PC-9 (cell line): ENCODE measurements at regions not wholly inside any gene's neighbourhood (a gene's known extent, or its start where the extent isn't known, plus 50 kb on each side); places are given as distances from the start of the nearest gene placed in this dataset.

Experiments
- BruUV-seq: library from RNA; stranded (reverse); fragments of 400-500 nt; replicated peaks from 2 replicates; lab custom pipeline; 2021; lab: Mats Ljungman, UMichigan
- CTCF ChIA-PET: fragments of 300-600 bp; sonication (Branson Sonifier 250); formaldehyde crosslinking; loops from one replicate; lab custom pipeline; 2022; ENCODE audit warnings: antibody characterized with exemption; lab: Charles Lee
- POLR2A ChIA-PET: fragments of 300-600 bp; sonication (Branson Sonifier 250); formaldehyde crosslinking; loops from one replicate; lab custom pipeline; 2022; ENCODE audit warnings: antibody characterized with exemption; ENCODE audit not compliant: unreplicated experiment; lab: Charles Lee
- DNase-seq, 2 experiments: peaks; one replicate each; pipeline versions ENCODE4 v3.0.0 to v3.0.0-alpha.2; 2015 to 2022; ENCODE audit warnings: mixed read lengths in 1 of 2
- H2AFZ ChIP-seq: fragments of 200-600 bp; sonication (generic); 2 replicates; pipeline ENCODE4 v1.8.1; 2017; ENCODE audit warnings: antibody characterized with exemption
- H3F3A ChIP-seq: fragments of 200-600 bp; sonication (generic); 2 replicates; pipeline ENCODE4 v1.8.1; 2017; ENCODE audit warnings: antibody characterized with exemption, mild to moderate bottlenecking, low read depth; ENCODE audit not compliant: insufficient read depth
- H3K27ac ChIP-seq: fragments of 200-600 bp; sonication (generic); 2 replicates; pipeline ENCODE4 v1.6.1; 2016; ENCODE audit warnings: mixed run types
- H3K27me3 ChIP-seq: fragments of 200-600 bp; sonication (generic); 2 replicates; pipeline ENCODE4 v1.6.1; 2016; ENCODE audit warnings: low read depth, mixed run types; ENCODE audit not compliant: insufficient read depth
- H3K36me3 ChIP-seq: fragments of 200-600 bp; sonication (generic); 2 replicates; pipeline ENCODE4 v1.6.1; 2016; ENCODE audit warnings: low read depth, mixed run types
- H3K4me1 ChIP-seq: fragments of 200-600 bp; sonication (generic); replicated peaks from 2 replicates; pipeline ENCODE4 v1.6.1; 2016; ENCODE audit warnings: mixed run types; ENCODE audit not compliant: insufficient read depth
- H3K4me2 ChIP-seq: fragments of 200-600 bp; sonication (generic); 2 replicates; pipeline ENCODE4 v1.6.1; 2017; ENCODE audit warnings: mixed run types
- H3K4me3 ChIP-seq: fragments of 200-600 bp; sonication (generic); 2 replicates; pipeline ENCODE4 v1.6.1; 2016; ENCODE audit warnings: mixed run types
- H3K79me2 ChIP-seq: fragments of 200-600 bp; sonication (generic); 2 replicates; pipeline ENCODE4 v1.6.1; 2017; ENCODE audit warnings: low read depth, mixed run types
- H3K9me2 ChIP-seq: fragments of 200-600 bp; sonication (generic); 2 replicates; pipeline ENCODE4 v1.8.1; 2017; ENCODE audit warnings: mild to moderate bottlenecking; ENCODE audit not compliant: insufficient read depth
- H3K9me3 ChIP-seq: fragments of 200-600 bp; sonication (generic); 2 replicates; pipeline ENCODE4 v1.8.1; 2016; ENCODE audit warnings: low read depth; ENCODE audit not compliant: insufficient read depth
- H4K20me1 ChIP-seq: fragments of 200-600 bp; sonication (generic); 2 replicates; pipeline ENCODE4 v1.8.1; 2017; ENCODE audit not compliant: insufficient read depth
- EZH2 ChIP-seq: fragments of 200-600 bp; sonication (generic); IDR thresholded peaks from 2 replicates; pipeline ENCODE4 v1.8.0; 2017; ENCODE audit warnings: antibody characterized with exemption, low read depth
- intact Hi-C: fragments of 100-400 bp; cut with micrococcal nuclease; formaldehyde crosslinking; loops from one replicate; pipeline ENCODE4 v1.10.0; 2022; ENCODE audit not compliant: unreplicated experiment
- TF ChIP-seq, protein P1 (sequence below): fragments of 200-600 bp; sonication (generic); conservative IDR thresholded peaks from 2 replicates; pipeline ENCODE4 v1.6.1; 2017; ENCODE audit warnings: mixed run types, antibody characterized with exemption, mild to moderate bottlenecking, moderate library complexity

DNA sequence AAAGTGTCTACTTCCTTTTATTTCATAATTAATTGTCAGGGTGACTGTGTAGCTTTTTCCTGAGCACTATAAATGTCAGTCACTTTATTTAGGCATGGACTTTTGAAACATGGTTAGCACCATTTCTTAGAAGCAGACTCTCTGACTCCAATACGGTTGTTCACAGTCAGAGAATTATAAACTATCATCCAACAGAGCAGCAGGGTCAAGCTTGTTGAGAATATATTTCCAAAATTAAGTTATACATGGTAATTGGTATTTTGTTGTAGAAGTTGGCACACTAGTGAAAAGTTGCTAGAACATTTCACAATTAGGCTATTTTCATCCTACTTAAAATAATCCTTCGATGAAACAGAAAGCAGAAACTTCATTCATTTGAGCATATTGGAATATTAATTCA lies 1155.5 kb upstream of the IGFBP7 start:
- intact Hi-C loops, result no loop called here
- Histone ChIP-seq H3K4me3 (no peak overlapping the region), H3K9me3 (no peaks in the 10 kb centered on the region), H3K27ac (no peak overlapping the region), H3K79me2 (no peaks in the 10 kb centered on the region), H4K20me1 (no peaks in the 10 kb centered on the region; the same call in 1 of the 2 replicates), H3K9me2 (no peaks in the 10 kb centered on the region), H3K4me2 (no peak overlapping the region), H3K27me3 (no peaks in the 10 kb centered on the region), H3K4me1 (no peaks in the 10 kb centered on the region), H3K36me3 (no peaks in the 10 kb centered on the region), H3F3A (no peaks in the 10 kb centered on the region), H2AFZ (no peak overlapping the region)
- POLR2A ChIA-PET, result no interaction called here
- DNase-seq, result no peak
- no peak for TF ChIP-seq EZH2
- TF ChIP-seq, protein P1, sequence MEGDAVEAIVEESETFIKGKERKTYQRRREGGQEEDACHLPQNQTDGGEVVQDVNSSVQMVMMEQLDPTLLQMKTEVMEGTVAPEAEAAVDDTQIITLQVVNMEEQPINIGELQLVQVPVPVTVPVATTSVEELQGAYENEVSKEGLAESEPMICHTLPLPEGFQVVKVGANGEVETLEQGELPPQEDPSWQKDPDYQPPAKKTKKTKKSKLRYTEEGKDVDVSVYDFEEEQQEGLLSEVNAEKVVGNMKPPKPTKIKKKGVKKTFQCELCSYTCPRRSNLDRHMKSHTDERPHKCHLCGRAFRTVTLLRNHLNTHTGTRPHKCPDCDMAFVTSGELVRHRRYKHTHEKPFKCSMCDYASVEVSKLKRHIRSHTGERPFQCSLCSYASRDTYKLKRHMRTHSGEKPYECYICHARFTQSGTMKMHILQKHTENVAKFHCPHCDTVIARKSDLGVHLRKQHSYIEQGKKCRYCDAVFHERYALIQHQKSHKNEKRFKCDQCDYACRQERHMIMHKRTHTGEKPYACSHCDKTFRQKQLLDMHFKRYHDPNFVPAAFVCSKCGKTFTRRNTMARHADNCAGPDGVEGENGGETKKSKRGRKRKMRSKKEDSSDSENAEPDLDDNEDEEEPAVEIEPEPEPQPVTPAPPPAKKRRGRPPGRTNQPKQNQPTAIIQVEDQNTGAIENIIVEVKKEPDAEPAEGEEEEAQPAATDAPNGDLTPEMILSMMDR, result no peak
- BruUV-seq, result no TSS peak
- CTCF ChIA-PET, result no interaction called here

DNA sequence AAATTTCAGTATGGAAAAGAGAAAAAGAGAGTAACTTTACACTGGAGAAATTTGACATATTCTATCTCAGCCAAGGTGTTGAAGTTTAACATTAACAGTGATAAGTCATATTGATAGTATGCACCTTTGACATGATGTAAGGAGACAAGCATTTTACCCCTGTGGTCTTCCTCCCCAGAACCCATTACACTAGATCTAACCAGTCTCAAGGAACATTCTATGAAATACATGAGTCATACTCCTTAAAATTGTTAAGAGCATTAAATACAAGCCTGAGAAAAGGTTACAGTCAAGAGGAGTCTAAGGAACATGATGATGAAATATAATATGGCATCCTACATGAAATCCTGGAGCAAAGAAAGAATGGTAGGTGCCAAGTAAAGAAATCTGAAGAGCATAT lies 1151.3 kb upstream of the IGFBP7 start:
- no peaks in the 10 kb centered on the region for H3K36me3 ChIP-seq
- H3K4me3 ChIP-seq, result no peak overlapping the region
- no peaks in the 10 kb centered on the region for H3K4me1 ChIP-seq
- H3F3A ChIP-seq, result no peaks in the 10 kb centered on the region
- H4K20me1 ChIP-seq, result no peaks in the 10 kb centered on the region; the same call in 1 of the 2 replicates
- BruUV-seq, result no TSS peak
- CTCF ChIA-PET, result no interaction called here
- no peak for TF ChIP-seq EZH2
- TF ChIP-seq, protein P1, result no peak
- H3K27me3 ChIP-seq, result no peaks in the 10 kb centered on the region
- no peak for DNase-seq
- intact Hi-C loops, result no loop called here
- POLR2A ChIA-PET, result no interaction called here
- H2AFZ ChIP-seq, result no peak overlapping the region
- no peak overlapping the region for H3K4me2 ChIP-seq
- H3K9me3 ChIP-seq, result no peaks in the 10 kb centered on the region
- no peaks in the 10 kb centered on the region for H3K79me2 ChIP-seq
- H3K9me2 ChIP-seq, result no peaks in the 10 kb centered on the region
- H3K27ac ChIP-seq, result no peak overlapping the region

DNA sequence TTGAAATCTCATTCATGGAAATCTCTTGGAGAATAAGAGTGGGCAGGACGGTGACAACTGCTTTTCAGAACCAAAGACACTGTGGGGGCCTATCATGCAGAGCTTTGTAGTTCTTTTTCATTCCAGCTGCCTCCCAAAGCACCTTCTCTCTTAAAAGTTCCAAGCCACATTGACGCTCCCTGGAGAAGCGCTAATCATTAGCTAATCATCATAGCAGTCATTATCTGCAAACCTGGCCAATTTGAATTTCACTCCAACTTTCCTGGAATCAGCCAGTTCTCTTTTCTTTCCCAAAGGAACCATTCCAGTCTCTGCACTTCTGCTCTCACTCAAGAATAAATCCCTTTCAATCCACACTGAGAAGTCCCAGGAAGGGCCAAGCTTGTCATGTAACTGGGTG lies 1144.1 kb upstream of the IGFBP7 start:
- CTCF ChIA-PET, result no interaction called here
- no peaks in the 10 kb centered on the region for H3K79me2 ChIP-seq

More for the DNA sequence above, 1144.1 kb upstream of the IGFBP7 start:
- TF ChIP-seq EZH2, result no peak
- TF ChIP-seq, protein P1, result no peak
- Histone ChIP-seq H3K9me3 (no peaks in the 10 kb centered on the region), H4K20me1 (no peaks in the 10 kb centered on the region), H3K4me1 (no peaks in the 10 kb centered on the region), H3K4me2 (no peak overlapping the region), H3K9me2 (no peaks in the 10 kb centered on the region), H2AFZ (no peak overlapping the region), H3K4me3 (no peak overlapping the region), H3F3A (no peaks in the 10 kb centered on the region), H3K36me3 (no peaks in the 10 kb centered on the region), H3K27me3 (no peaks in the 10 kb centered on the region), H3K27ac (no peak overlapping the region)
- BruUV-seq, result no TSS peak
- POLR2A ChIA-PET, result no interaction called here
- no peak for DNase-seq
- intact Hi-C loops, result no loop called here
